Right atrium auricular region (tissue), 2 donors: ENCODE measurements at regions not wholly inside any gene's neighbourhood (a gene's known extent, or its start where the extent isn't known, plus 50 kb on each side); places are given as distances from the start of the nearest gene placed in this dataset.
"Not testable (repeated sequence)": the region's sequence is repeated elsewhere in the genome, so short reads cannot be mapped to it uniquely, and the experiment has no call there.

Experiments used
- DNase-seq: peaks from one replicate; pipeline ENCODE4 v3.0.0-alpha.2; 2019; ENCODE audit warnings: low spot score
- H3K27ac ChIP-seq, 2 donors: fragments of 200-600 bp; sonication (generic); 1 replicate in 1 of 2; 2 replicates in 1 of 2; pipeline ENCODE4 v1.5.1; 2016 to 2019
- H3K27me3 ChIP-seq, 2 donors: fragments of 200-600 bp; sonication (generic); one replicate each; pipeline versions ENCODE4 v1.5.1 to v1.6.0; 2017 to 2019
- H3K36me3 ChIP-seq: fragments of 200-600 bp; sonication (generic); one replicate; pipeline ENCODE4 v1.5.1; 2016
- H3K4me1 ChIP-seq, 2 donors: fragments of 200-600 bp; sonication (generic); one replicate each; pipeline versions ENCODE4 v1.5.1 to v1.6.0; 2017 to 2019
- H3K4me3 ChIP-seq, 2 donors: fragments of 200-600 bp; sonication (generic); 1 replicate in 1 of 2; 2 replicates in 1 of 2; pipeline ENCODE4 v1.5.1; 2017 to 2019; ENCODE audit warnings: mild to moderate bottlenecking in 1 of 2, moderate library complexity in 1 of 2
- H3K9me3 ChIP-seq, 2 donors: fragments of 200-600 bp; sonication (generic); one replicate each; pipeline ENCODE4 v1.5.1; 2019
- CTCF ChIP-seq, 2 donors: fragments of 200-600 bp; sonication (generic); IDR thresholded peaks; one replicate each; pipeline ENCODE4 v1.5.1; 2019; ENCODE audit warnings: antibody characterized with exemption in 2 of 2

- H3K4me1 ChIP-seq: no peaks in the 10 kb centered on the region
- no peak overlapping the region for H3K4me3 ChIP-seq
- H3K36me3 ChIP-seq: no peaks in the 10 kb centered on the region
- no peaks in the 10 kb centered on the region for H3K27me3 ChIP-seq
- DNase-seq: no peak
- no peak overlapping the region for H3K27ac ChIP-seq
- no peaks in the 10 kb centered on the region for H3K9me3 ChIP-seq
- TF ChIP-seq CTCF (IDR thresholded peaks at IDR 0.05): peak in 1 of 2 donors; percentile 28
Observed at GRCh38 chrX:83416273-83416672, 91.8 kb upstream of the POU3F4 start.

GRCh38 chrX:83419030-83419792, 88.9 kb upstream of the POU3F4 start:
- H3K27ac ChIP-seq: no peak overlapping the region
- TF ChIP-seq CTCF (IDR thresholded peaks at IDR 0.05): no peak
- no peak for DNase-seq
- no peaks in the 10 kb centered on the region for H3K9me3 ChIP-seq
- H3K36me3 ChIP-seq: no peaks in the 10 kb centered on the region
- no peak overlapping the region for H3K4me3 ChIP-seq
- no peaks in the 10 kb centered on the region for H3K4me1 ChIP-seq
- H3K27me3 ChIP-seq: no peaks in the 10 kb centered on the region

GRCh38 chrX:83422836-83423235, 85.3 kb upstream of the POU3F4 start:
- no peak for TF ChIP-seq CTCF (IDR thresholded peaks at IDR 0.05)
- Histone ChIP-seq H3K36me3 (no peaks in the 10 kb centered on the region), H3K4me1 (no peaks in the 10 kb centered on the region), H3K27ac (no peak overlapping the region), H3K4me3 (no peak overlapping the region), H3K9me3 (no peaks in the 10 kb centered on the region), H3K27me3 (no peaks in the 10 kb centered on the region)
- DNase-seq: no peak

GRCh38 chrX:83442552-83442951, 65.5 kb upstream of the POU3F4 start:
- not testable (repeated sequence) for H3K4me1 ChIP-seq, DNase-seq, H3K4me3 ChIP-seq

GRCh38 chrX:83446355-83446754, 61.7 kb upstream of the POU3F4 start:
- peaks cover 0 to 6% of the 10 kb centered on the region in 2 donors for H3K9me3 ChIP-seq
- DNase-seq: no peak
- no peaks in the 10 kb centered on the region for H3K27me3 ChIP-seq
- H3K27ac ChIP-seq: no peak overlapping the region
- H3K36me3 ChIP-seq: no peaks in the 10 kb centered on the region
- no peak for TF ChIP-seq CTCF (IDR thresholded peaks at IDR 0.05)
- no peaks in the 10 kb centered on the region for H3K4me1 ChIP-seq
- H3K4me3 ChIP-seq: no peak overlapping the region

More at GRCh38 chrX:83442552-83442951, 65.5 kb upstream of the POU3F4 start:
- not testable (repeated sequence) for H3K36me3 ChIP-seq, H3K27ac ChIP-seq, H3K27me3 ChIP-seq, H3K9me3 ChIP-seq
